A673 (cell line): ENCODE measurements at regions not wholly inside any gene's neighbourhood (a gene's known extent, or its start where the extent isn't known, plus 50 kb on each side); places are given as distances from the start of the nearest gene placed in this dataset.
"Not testable (repeated sequence)": the region's sequence is repeated elsewhere in the genome, so short reads cannot be mapped to it uniquely, and the experiment has no call there.

Source experiments
- BruUV-seq: library from RNA; stranded (reverse); fragments of 400-500 nt; replicated peaks from 2 replicates; lab custom pipeline; 2021; lab: Mats Ljungman, UMichigan
- CTCF ChIA-PET: fragments of 300-600 bp; sonication (Branson Sonifier 250); formaldehyde crosslinking; loops from one replicate; lab custom pipeline; 2022; ENCODE audit warnings: antibody characterized with exemption; lab: Charles Lee
- POLR2A ChIA-PET: fragments of 300-600 bp; sonication (Branson Sonifier 250); formaldehyde crosslinking; loops from one replicate; lab custom pipeline; 2022; ENCODE audit warnings: antibody characterized with exemption; ENCODE audit not compliant: low non-redundant PET; lab: Charles Lee
- DNase-seq: peaks from one replicate; pipeline ENCODE4 v3.0.0-alpha.2; 2015; ENCODE audit warnings: low spot score
- H3K27ac ChIP-seq: fragments of 200-600 bp; sonication (generic); 2 replicates; pipeline ENCODE4 v1.5.1; 2016; ENCODE audit warnings: mixed run types, low read depth, mild to moderate bottlenecking, mixed read lengths, antibody characterized with exemption, low read length; ENCODE audit not compliant: poor library complexity, severe bottlenecking
- H3K27me3 ChIP-seq: fragments of 200-600 bp; sonication (generic); replicated peaks from 2 replicates; pipeline ENCODE4 v1.6.1; 2017; ENCODE audit warnings: mixed run types, low read depth, mild to moderate bottlenecking, mixed read lengths, antibody characterized with exemption, low read length; ENCODE audit not compliant: insufficient read depth, poor library complexity
- H3K36me3 ChIP-seq: fragments of 200-600 bp; sonication (generic); 2 replicates; pipeline ENCODE4 v1.6.1; 2016; ENCODE audit warnings: mixed run types, mild to moderate bottlenecking, mixed read lengths, antibody characterized with exemption, low read length; ENCODE audit not compliant: insufficient read depth, poor library complexity, severe bottlenecking
- H3K4me1 ChIP-seq: fragments of 200-600 bp; sonication (generic); 2 replicates; pipeline ENCODE4 v1.6.1; 2017; ENCODE audit warnings: mixed run types, mild to moderate bottlenecking, mixed read lengths, antibody characterized with exemption, low read length; ENCODE audit not compliant: insufficient read depth, poor library complexity, severe bottlenecking
- H3K4me3 ChIP-seq: fragments of 200-600 bp; sonication (generic); 2 replicates; pipeline ENCODE4 v1.5.1; 2016; ENCODE audit warnings: low read depth, mixed run types, mild to moderate bottlenecking, mixed read lengths, low read length; ENCODE audit not compliant: poor library complexity, severe bottlenecking
- H3K9me3 ChIP-seq: fragments of 200-600 bp; sonication (generic); 2 replicates; pipeline ENCODE4 v1.6.1; 2016; ENCODE audit warnings: mixed run types, low read depth, mild to moderate bottlenecking, mixed read lengths, antibody characterized with exemption, low read length; ENCODE audit not compliant: poor library complexity, severe bottlenecking
- EZH2 ChIP-seq: fragments of 200-600 bp; sonication (generic); IDR thresholded peaks from 2 replicates; pipeline ENCODE4 v1.6.1; 2017; ENCODE audit warnings: borderline replicate concordance, low read depth, mild to moderate bottlenecking, mixed read lengths, antibody characterized with exemption, low read length; ENCODE audit not compliant: poor library complexity, severe bottlenecking
- intact Hi-C: fragments of 100-400 bp; cut with micrococcal nuclease; formaldehyde crosslinking; loops from one replicate; pipeline ENCODE4 v1.10.0; 2022; ENCODE audit not compliant: unreplicated experiment
- TF ChIP-seq, protein P1 (sequence below): fragments of 300-800, 200-600 bp; sonication (generic); conservative IDR thresholded peaks from 2 replicates; pipeline ENCODE4 v1.5.1; 2017; ENCODE audit warnings: low read depth, mild to moderate bottlenecking, antibody characterized with exemption, low read length, moderate library complexity, mixed read lengths

DNA sequence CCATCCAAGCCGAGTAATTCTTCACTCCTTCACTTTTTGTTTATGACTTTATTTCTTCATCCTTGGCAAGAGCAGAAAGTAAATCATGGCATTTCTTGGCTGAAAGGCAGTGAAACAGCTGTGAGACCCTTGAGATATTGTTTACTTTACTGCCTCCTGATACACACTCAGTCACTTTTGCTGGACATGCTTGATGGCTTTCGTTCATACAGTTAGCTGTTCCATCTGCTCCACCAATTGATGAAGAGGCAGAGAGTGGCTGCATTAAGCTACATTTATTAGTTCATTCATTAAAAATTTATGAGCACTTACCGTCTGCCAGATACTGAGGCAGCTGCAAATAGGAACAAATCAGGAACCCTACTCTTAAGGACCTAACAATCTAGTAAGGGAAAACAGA is 184.4 kb upstream of the OR13F1 start:
- BruUV-seq = no TSS peak
- TF ChIP-seq, protein P1, sequence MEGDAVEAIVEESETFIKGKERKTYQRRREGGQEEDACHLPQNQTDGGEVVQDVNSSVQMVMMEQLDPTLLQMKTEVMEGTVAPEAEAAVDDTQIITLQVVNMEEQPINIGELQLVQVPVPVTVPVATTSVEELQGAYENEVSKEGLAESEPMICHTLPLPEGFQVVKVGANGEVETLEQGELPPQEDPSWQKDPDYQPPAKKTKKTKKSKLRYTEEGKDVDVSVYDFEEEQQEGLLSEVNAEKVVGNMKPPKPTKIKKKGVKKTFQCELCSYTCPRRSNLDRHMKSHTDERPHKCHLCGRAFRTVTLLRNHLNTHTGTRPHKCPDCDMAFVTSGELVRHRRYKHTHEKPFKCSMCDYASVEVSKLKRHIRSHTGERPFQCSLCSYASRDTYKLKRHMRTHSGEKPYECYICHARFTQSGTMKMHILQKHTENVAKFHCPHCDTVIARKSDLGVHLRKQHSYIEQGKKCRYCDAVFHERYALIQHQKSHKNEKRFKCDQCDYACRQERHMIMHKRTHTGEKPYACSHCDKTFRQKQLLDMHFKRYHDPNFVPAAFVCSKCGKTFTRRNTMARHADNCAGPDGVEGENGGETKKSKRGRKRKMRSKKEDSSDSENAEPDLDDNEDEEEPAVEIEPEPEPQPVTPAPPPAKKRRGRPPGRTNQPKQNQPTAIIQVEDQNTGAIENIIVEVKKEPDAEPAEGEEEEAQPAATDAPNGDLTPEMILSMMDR = no peak
- no peak for TF ChIP-seq EZH2
- H3K27ac ChIP-seq = no peak overlapping the region
- ChIA-PET POLR2A (no interaction called here), CTCF (no interaction called here)
- no peak for DNase-seq
- no peaks in the 10 kb centered on the region for H3K9me3 ChIP-seq
- no peaks in the 10 kb centered on the region for H3K4me1 ChIP-seq
- no peaks in the 10 kb centered on the region for H3K27me3 ChIP-seq
- no peaks in the 10 kb centered on the region for H3K36me3 ChIP-seq
- no peak overlapping the region for H3K4me3 ChIP-seq
- intact Hi-C loops = no loop called here

DNA sequence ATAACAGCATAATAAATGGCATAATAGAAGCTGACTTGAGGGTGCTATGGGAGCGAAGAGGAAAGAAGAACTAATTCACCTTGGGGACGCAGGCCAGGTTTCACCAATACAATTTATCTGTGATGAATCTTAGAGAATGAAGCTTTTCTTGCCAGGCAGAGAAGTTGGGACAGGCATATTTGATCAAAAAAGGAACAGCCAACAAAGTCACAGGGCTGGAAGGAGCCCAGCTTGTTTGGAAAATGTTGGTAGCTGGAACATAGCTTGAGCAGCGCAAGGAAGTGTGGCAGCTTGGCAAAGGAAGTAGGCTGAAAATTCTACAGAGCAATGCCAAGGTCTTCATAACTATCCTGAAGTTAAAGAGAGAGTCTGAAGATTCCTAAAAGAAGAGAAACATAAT is 181.5 kb upstream of the OR13F1 start:
- H3K27ac ChIP-seq = no peak overlapping the region
- H3K4me1 ChIP-seq = no peaks in the 10 kb centered on the region
- TF ChIP-seq EZH2 = no peak
- TF ChIP-seq, protein P1 = no peak
- no peaks in the 10 kb centered on the region for H3K36me3 ChIP-seq
- ChIA-PET POLR2A (no interaction called here), CTCF (no interaction called here)
- no TSS peak for BruUV-seq
- no peaks in the 10 kb centered on the region for H3K9me3 ChIP-seq
- H3K4me3 ChIP-seq = no peak overlapping the region
- H3K27me3 ChIP-seq = no peaks in the 10 kb centered on the region
- DNase-seq = no peak
- intact Hi-C loops = no loop called here

DNA sequence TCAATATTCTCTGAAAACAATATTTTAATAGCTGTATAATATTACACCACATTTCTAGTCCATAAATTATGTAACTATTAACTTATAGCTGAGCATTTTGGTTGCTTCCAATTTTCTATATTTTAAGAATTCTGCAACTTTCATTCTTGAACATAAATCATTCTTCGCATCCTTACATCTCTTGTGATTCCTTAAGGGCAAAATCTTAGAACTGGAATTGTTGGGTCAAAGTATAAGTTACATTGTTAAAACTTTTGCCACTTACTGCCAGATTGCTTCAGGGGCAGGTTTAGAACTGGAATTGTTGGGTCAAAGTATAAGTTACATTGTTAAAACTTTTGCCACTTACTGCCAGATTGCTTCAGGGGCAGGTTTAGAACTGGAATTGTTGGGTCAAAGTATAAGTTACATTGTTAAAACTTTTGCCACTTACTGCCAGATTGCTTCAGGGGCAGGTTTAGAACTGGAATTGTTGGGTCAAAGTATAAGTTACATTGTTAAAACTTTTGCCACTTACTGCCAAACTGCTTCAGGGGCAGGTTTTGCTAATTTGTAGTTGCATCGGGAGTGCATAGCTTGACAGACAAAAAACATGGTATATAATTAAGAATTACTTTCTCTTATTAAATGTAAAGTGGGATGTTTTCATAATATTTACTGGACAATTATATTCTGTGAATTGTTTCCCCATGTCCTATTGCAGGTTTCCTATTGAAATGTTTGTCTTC is 179.9 kb upstream of the OR13F1 start:
- CTCF ChIA-PET, DNase-seq, H3K27ac ChIP-seq, H3K9me3 ChIP-seq, H3K4me1 ChIP-seq, intact Hi-C loops, H3K4me3 ChIP-seq, H3K27me3 ChIP-seq, POLR2A ChIA-PET, H3K36me3 ChIP-seq, BruUV-seq: not testable (repeated sequence)

DNA sequence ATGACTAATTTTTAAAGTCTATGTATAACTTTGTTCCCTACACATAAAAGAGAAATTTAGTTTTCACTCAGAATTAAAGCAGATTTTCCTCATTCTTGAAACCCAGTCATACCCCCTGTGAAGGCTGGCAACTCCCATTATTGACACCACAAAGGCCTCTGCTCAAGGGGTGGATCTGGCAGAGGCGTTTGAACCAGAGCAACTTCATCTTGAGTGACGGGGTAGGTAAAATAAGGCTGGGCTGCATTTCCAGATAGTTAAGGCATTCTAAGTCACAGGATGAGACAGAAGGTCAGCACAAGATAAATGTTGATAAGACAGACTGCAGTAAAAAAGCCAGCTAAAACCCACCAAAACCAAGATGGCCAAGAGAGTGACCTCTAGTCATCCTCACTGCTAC is 177.2 kb upstream of the OR13F1 start:
- Histone ChIP-seq H3K4me3 (no peak overlapping the region), H3K9me3 (no peaks in the 10 kb centered on the region), H3K27ac (no peak overlapping the region), H3K36me3 (no peaks in the 10 kb centered on the region), H3K4me1 (peaks cover under 1% of the 10 kb centered on the region), H3K27me3 (no peaks in the 10 kb centered on the region)
- DNase-seq = no peak
- POLR2A ChIA-PET = no interaction called here
- intact Hi-C loops = no loop called here
- CTCF ChIA-PET = no interaction called here
- BruUV-seq = no TSS peak
- TF ChIP-seq, protein P1 = no peak
- TF ChIP-seq EZH2 = no peak
